Activated CD8-positive, alpha-beta T cell treated with anti-CD3 and anti-CD28 coated beads, Interleukin-2, amount 10 ng/mL, durations not matched to agents 7 days and 5 days (primary cell): ENCODE measurements at regions not wholly inside any gene's neighbourhood (a gene's known extent, or its start where the extent isn't known, plus 50 kb on each side); places are given as distances from the start of the nearest gene placed in this dataset.

Experiments
- ATAC-seq: fragments of 150-1000 bp; cut with Tn5 transposase; one replicate; pipeline ENCODE4 v1.10.0; 2021; ENCODE audit warnings: moderate library complexity
- CTCF ChIA-PET: fragments of 350-600 bp; sonication (Branson Sonifier 250); formaldehyde crosslinking; loops from one replicate; lab custom pipeline; 2021; ENCODE audit warnings: antibody characterized with exemption; lab: Charles Lee
- POLR2A ChIA-PET: fragments of 350-600 bp; sonication (Branson Sonifier 250); formaldehyde crosslinking; loops from one replicate; lab custom pipeline; 2021; ENCODE audit warnings: antibody characterized with exemption; lab: Charles Lee
- DNase-seq: peaks from one replicate; pipeline ENCODE4 v3.0.0-alpha.2; 2020
- H3K27ac Mint-ChIP-seq: one replicate; pipeline ENCODE4 v1.8.0; 2021; ENCODE audit warnings: mild to moderate bottlenecking, mixed read lengths
- H3K27me3 Mint-ChIP-seq: one replicate; pipeline ENCODE4 v1.8.0; 2021; ENCODE audit warnings: low read depth, mixed read lengths
- H3K36me3 Mint-ChIP-seq: one replicate; pipeline ENCODE4 v1.8.0; 2021; ENCODE audit warnings: low read depth, mixed read lengths
- H3K4me1 Mint-ChIP-seq: one replicate; pipeline ENCODE4 v1.8.0; 2021; ENCODE audit warnings: low read depth, mixed read lengths
- H3K4me3 Mint-ChIP-seq: one replicate; pipeline ENCODE4 v1.8.0; 2021; ENCODE audit warnings: mild to moderate bottlenecking, mixed read lengths
- H3K9me3 Mint-ChIP-seq: one replicate; pipeline ENCODE4 v1.8.0; 2022; ENCODE audit warnings: mixed read lengths; ENCODE audit not compliant: insufficient read depth

DNA sequence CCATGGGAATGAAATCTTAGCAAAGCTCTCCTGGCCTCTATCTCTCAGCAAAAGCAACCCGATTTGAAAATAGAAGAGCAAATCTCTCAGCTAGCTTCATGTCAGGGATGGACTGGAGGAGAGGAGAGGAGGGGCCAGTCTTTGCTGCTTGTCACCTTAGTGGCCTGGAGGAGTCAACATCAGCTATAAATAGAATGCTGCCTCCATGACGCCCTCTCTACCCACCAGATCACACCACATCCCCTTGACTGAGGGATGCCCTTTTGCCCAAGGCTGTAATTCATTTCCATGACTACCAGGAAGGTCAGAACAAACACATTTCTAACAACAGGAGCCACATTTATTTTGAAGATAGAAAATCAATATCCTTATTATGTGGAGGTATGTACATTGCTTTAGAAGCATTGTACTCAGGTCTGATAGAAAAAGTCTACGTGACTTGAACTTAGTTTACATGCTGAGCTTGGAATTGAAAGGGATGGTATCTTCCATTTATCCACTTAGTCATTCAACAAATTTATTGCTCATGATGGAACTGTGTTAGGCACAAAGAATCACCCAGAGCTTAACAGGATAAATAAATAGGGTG lies 92.4 kb upstream of the LIFR start:
- ChIA-PET CTCF (interaction anchor here (0.6 kb wide), 1 partner anchor 123 kb away, joined by 3 read pairs; no protein-coding TSS in a partner anchor), POLR2A (no interaction called here)
- Mint-ChIP-seq H3K36me3 (no peaks in the 10 kb centered on the region), H3K9me3 (no peaks in the 10 kb centered on the region), H3K27ac (no peak overlapping the region), H3K27me3 (no peaks in the 10 kb centered on the region), H3K4me1 (peaks cover 6% of the 10 kb centered on the region), H3K4me3 (no peak overlapping the region)
- DNase-seq: no peak
- ATAC-seq: no peak

DNA sequence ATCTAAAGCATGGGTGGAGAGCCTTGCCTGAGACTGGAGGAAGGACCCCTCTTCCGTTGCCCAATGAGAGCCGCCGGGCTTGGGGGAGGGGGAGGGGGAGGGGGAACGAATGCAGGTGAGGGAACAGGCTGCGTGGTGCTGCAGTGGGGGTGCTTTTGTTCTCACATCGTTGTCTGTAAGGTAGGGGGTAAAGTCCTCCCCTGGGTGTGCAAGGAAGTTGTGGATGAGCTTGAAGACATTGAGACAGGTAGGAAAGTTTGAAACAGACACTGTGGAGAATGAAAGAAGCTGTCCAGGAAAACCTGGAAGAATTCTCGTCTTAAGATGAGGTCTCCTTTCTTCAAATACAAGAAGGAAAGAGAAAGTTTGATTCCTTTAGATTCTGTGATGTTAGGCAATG lies 94.1 kb upstream of the LIFR start:
- H3K4me1 Mint-ChIP-seq: peaks cover 6% of the 10 kb centered on the region
- H3K36me3 Mint-ChIP-seq: no peaks in the 10 kb centered on the region
- no peaks in the 10 kb centered on the region for H3K9me3 Mint-ChIP-seq
- CTCF ChIA-PET: interaction anchor here (1.0 kb wide), 1 partner anchor 209 kb away, joined by 4 read pairs; no protein-coding TSS in a partner anchor
- ATAC-seq (no peak), DNase-seq (no peak)
- no peak overlapping the region for H3K27ac Mint-ChIP-seq
- POLR2A ChIA-PET: no interaction called here
- H3K27me3 Mint-ChIP-seq: no peaks in the 10 kb centered on the region
- peak overlapping the region; percentile 31 for H3K4me3 Mint-ChIP-seq

DNA sequence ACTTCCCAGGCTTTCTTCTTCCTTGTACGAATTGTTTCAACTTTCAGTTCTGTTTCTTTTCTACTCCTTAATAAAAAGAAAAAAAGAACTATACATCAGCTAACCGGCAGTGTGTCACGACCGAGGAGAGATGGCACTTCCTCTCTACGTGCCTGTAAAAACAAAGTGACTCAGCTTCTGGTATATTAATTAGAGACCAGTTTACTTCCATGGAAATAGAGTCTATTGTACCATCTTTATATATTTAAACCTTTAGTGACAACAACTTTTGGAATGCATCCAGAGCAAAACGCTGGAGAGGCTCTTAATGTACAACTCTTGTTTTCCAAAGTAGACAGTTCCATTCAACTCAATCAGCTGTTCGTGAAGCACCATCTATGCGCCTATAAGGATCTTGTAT lies 94.5 kb upstream of the LIFR start:
- Mint-ChIP-seq H3K27me3 (no peaks in the 10 kb centered on the region), H3K9me3 (no peaks in the 10 kb centered on the region), H3K36me3 (no peaks in the 10 kb centered on the region), H3K27ac (no peak overlapping the region), H3K4me3 (peak overlapping the region; percentile 31), H3K4me1 (peaks cover 6% of the 10 kb centered on the region)
- ATAC-seq (no peak), DNase-seq (no peak)
- CTCF ChIA-PET: interaction anchor here (1.0 kb wide), 1 partner anchor 209 kb away, joined by 4 read pairs; no protein-coding TSS in a partner anchor
- POLR2A ChIA-PET: no interaction called here

DNA sequence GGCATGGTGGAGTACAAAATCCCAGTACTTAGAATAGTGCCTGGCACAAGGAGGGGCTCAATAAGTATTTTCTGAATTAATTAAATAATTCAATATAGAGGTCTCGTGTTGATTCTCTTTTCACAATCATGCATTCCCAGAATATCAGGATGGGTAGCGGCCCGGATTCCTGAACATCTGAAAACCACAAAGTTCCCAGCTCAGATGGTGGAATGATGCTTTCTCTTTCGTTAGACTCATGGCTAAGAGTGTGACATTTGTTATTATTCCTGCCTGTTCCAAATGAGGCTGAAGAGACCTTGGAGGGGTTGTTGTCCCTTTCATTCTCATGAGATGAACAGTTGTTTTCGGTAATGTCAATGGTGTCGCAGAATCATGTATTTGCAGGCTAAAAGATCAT lies 95.4 kb upstream of the LIFR start:
- DNase-seq: no peak
- Mint-ChIP-seq H3K4me1 (peaks cover 6% of the 10 kb centered on the region), H3K27me3 (no peaks in the 10 kb centered on the region), H3K27ac (no peak overlapping the region), H3K9me3 (no peaks in the 10 kb centered on the region), H3K36me3 (no peaks in the 10 kb centered on the region), H3K4me3 (no peak overlapping the region)
- ChIA-PET POLR2A (interaction anchor here (0.7 kb wide), 1 partner anchor 313 kb away, joined by 3 read pairs; no protein-coding TSS in a partner anchor), CTCF (no interaction called here)
- no peak for ATAC-seq

DNA sequence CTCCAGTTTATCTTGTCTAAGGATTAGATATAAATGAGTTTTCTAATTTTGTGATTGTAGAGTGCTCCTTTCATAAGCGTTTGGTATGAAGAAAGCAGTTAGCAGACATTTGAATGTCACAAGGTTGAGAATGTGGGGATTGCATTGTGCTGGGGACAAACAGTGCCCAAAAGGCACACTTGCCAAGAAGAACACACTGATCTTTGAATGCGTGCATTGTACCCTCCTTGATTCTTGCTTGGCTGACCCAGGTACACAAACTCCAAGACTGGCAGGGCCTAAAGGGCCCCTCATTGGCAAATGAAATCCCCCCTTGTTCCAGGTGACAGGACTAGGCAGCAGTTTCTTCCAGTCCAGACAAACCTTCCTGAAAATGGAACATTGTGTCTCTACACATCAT lies 96.9 kb upstream of the LIFR start:
- no peak for DNase-seq
- no peaks in the 10 kb centered on the region for H3K36me3 Mint-ChIP-seq
- ChIA-PET CTCF (interaction anchor here (1.3 kb wide), 1 partner anchor 211 kb away, joined by 3 read pairs; no protein-coding TSS in a partner anchor), POLR2A (no interaction called here)
- no peak overlapping the region for H3K27ac Mint-ChIP-seq
- no peak for ATAC-seq
- H3K9me3 Mint-ChIP-seq: no peaks in the 10 kb centered on the region
- no peaks in the 10 kb centered on the region for H3K27me3 Mint-ChIP-seq
- H3K4me1 Mint-ChIP-seq: peaks cover 6% of the 10 kb centered on the region
- H3K4me3 Mint-ChIP-seq: no peak overlapping the region

DNA sequence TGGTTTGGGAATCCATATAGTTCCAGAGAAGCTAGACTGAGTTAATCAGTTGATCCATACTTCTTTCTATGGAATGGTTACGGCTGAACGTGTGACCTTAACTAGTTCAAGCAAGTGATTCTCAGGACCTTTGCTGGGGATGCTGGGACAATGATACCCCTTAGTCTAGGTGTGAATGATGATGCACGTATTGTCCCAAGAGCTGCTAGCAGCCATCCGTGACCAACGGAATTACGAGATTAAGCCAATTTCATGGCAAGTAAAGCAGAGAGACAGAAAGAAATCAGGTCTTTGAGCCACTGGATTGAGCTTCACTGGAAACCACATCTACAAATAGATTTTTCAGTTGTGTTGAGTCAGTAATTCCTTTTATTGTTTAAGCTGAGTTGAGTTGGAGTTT lies 99.2 kb upstream of the LIFR start:
- Mint-ChIP-seq H3K36me3 (no peaks in the 10 kb centered on the region), H3K9me3 (no peaks in the 10 kb centered on the region), H3K27ac (no peak overlapping the region), H3K27me3 (no peaks in the 10 kb centered on the region), H3K4me3 (no peak overlapping the region), H3K4me1 (peaks cover 3% of the 10 kb centered on the region)
- no peak for DNase-seq
- ATAC-seq: no peak
- ChIA-PET CTCF (no interaction called here), POLR2A (interaction anchor here (0.5 kb wide), 1 partner anchor 67 kb away, joined by 3 read pairs; no protein-coding TSS in a partner anchor)

DNA sequence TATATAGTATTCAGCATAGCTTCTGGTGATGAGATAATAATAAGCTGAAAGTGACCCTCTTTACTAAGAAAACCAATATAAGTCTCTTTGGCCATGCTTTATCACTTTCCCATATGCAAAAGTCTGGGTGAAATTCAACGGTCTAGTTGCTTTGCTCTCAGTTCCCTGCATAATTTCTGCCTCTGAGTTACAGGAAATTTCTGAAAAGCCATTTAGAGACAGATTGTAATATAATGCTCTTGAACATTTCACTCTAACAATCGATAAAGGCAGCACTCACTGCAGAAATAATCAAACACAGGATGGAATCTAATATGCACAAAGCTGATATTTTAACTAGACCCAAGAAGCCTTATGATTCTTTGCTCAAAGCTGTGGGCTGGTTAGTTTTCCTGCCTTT lies 100.1 kb upstream of the LIFR start:
- H3K27ac Mint-ChIP-seq: no peak overlapping the region
- ATAC-seq (no peak), DNase-seq (no peak)
- H3K4me1 Mint-ChIP-seq: no peaks in the 10 kb centered on the region
- ChIA-PET CTCF (no interaction called here), POLR2A (no interaction called here)
- H3K36me3 Mint-ChIP-seq: no peaks in the 10 kb centered on the region
- H3K27me3 Mint-ChIP-seq: no peaks in the 10 kb centered on the region
- no peaks in the 10 kb centered on the region for H3K9me3 Mint-ChIP-seq
- H3K4me3 Mint-ChIP-seq: no peak overlapping the region

DNA sequence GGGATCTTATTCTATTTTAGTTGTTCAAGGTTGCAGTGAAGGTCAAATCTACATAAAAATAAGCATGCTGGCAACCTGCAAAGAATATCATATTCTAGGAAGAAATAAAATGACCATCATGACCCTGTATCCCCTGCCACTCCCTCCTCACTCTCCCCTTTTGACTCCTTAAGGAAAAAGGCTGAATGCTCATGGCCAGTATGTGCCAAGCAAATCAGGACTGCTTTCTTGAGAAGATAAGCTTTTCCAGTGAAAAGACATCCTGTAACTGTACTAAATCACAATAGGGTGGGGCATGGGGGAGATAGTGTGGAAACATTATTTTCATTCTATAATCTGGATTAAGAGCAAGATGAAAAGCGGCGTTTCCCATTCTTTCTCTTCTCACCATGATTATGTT lies 100.6 kb upstream of the LIFR start:
- Mint-ChIP-seq H3K27ac (no peak overlapping the region), H3K9me3 (no peaks in the 10 kb centered on the region), H3K4me1 (no peaks in the 10 kb centered on the region), H3K27me3 (peaks cover under 1% of the 10 kb centered on the region), H3K36me3 (no peaks in the 10 kb centered on the region), H3K4me3 (no peak overlapping the region)
- no peak for ATAC-seq
- CTCF ChIA-PET: no interaction called here
- POLR2A ChIA-PET: no interaction called here
- no peak for DNase-seq

DNA sequence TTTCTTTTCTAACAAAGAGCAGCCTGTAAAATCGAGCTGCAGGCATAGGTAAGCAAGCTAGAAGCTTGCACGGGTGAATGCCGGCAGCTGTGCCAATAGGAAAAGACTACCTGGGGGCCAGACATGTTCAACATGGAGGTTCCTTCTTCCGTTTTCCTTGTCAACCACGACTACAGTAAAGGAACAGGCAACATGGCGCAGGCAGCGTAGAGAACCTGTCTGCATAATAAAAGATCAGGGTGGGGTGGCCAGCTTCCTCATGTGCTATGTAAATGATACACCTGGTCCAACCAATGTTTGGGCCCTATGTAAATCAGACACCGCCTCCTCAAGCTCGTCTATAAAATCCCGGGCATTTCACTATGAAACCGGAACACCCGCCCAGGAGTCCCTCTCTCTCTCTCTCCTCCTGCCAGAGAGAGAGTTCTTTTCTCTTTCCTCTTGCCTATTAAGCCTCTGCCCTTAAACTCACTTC lies 103.8 kb upstream of the LIFR start:
- Mint-ChIP-seq H3K4me3 (no peak overlapping the region), H3K4me1 (no peaks in the 10 kb centered on the region), H3K27ac (no peak overlapping the region), H3K9me3 (no peaks in the 10 kb centered on the region), H3K27me3 (peaks cover 6% of the 10 kb centered on the region), H3K36me3 (no peaks in the 10 kb centered on the region)
- ChIA-PET CTCF (no interaction called here), POLR2A (no interaction called here)
- ATAC-seq (no peak), DNase-seq (no peak)

DNA sequence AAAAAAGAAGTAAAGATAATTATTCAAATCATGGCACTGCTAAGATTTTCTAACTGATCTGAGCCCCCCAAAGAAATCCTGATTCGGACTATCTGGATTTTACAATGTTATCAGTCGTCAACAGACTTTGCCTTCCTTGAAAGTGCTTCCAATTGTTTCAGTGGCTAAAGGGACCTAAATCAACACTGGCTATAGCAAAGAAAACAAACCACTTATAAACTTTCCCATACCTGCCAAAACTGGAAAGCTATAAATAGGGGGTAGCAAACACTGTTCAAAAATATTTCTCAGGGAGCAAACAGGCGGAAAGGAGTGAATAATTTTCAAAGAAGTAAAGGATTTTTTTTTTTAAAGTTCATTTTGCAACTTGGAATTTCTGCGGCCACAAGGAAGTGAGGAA lies 105.6 kb upstream of the LIFR start:
- no peaks in the 10 kb centered on the region for H3K9me3 Mint-ChIP-seq
- CTCF ChIA-PET: interaction anchor here (0.7 to 1.3 kb wide), 2 partner anchors 26 to 220 kb away, joined by 3 to 7 read pairs; no protein-coding TSS in a partner anchor
- ATAC-seq: no peak
- H3K27me3 Mint-ChIP-seq: peaks cover 6% of the 10 kb centered on the region
- no peak for DNase-seq
- no peak overlapping the region for H3K27ac Mint-ChIP-seq
- no peaks in the 10 kb centered on the region for H3K36me3 Mint-ChIP-seq
- no peak overlapping the region for H3K4me3 Mint-ChIP-seq
- POLR2A ChIA-PET: no interaction called here
- no peaks in the 10 kb centered on the region for H3K4me1 Mint-ChIP-seq

DNA sequence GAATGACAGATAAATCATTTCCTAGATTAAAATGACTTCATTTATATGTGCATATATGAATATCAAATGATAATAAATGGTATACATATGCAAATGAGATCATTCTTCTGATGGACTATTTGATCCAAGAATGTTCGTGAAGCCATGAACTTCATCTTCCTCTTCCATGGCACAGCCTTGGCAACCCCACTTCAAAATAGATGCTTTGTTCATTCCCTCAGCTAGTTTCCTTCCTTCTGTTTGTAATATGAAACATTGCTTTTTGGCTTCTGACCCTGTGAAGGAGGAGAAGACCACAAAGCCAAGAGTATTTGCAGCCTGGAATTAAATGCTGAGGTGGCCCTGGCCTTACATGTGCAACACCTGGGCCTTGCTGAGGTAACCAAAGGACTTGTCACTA lies 106.8 kb upstream of the LIFR start:
- no peak for DNase-seq
- ChIA-PET CTCF (interaction anchor here (1.3 kb wide), 1 partner anchor 221 kb away, joined by 7 read pairs; no protein-coding TSS in a partner anchor), POLR2A (no interaction called here)
- no peaks in the 10 kb centered on the region for H3K4me1 Mint-ChIP-seq
- no peak overlapping the region for H3K4me3 Mint-ChIP-seq
- H3K27ac Mint-ChIP-seq: no peak overlapping the region
- H3K9me3 Mint-ChIP-seq: no peaks in the 10 kb centered on the region
- ATAC-seq: no peak
- peaks cover 6% of the 10 kb centered on the region for H3K27me3 Mint-ChIP-seq
- no peaks in the 10 kb centered on the region for H3K36me3 Mint-ChIP-seq

DNA sequence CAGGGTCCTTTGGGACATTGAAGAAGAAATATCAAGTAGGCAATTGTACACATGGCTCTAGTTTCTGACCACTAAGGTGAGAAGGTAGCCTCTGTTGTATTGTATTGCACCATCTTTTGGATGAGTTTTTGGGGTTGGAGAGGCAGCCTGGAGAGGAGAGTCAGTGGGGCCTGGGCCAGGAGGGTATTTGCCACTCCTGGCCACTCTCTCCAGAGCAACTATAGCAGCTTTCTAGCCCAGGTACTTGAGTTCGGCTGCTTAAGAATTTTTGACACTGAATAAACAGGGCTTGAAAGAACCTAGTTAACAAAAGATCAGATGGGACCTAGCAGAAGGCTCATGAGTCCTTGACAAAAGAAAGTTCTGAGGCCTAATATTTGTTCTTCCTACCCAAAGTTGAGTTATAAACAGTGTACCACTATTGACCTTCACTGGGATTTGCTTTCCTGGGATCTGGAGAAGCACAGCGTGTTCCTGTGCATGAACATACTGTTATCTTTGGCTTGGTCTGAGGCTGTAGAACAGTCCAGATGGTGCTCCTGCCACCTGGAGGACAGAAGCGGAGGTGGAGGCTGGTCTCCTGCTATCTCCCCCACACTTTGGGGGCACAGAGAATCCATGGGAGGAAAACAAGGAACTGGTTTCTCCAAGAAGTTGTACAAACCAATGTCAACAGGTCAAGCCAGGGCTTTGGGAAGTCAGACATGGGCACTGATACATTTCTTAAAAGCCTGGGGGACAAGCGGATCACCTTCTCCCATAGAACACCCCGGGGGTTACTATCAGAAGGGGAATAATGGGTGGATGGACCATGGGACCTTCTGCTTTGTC lies 110.4 kb upstream of the LIFR start:
- H3K36me3 Mint-ChIP-seq: no peaks in the 10 kb centered on the region
- no peak overlapping the region for H3K4me3 Mint-ChIP-seq
- CTCF ChIA-PET: interaction anchor here (1.4 to 1.5 kb wide), 2 partner anchors 225 kb away, joined by 5 to 7 read pairs; no protein-coding TSS in a partner anchor
- no peaks in the 10 kb centered on the region for H3K9me3 Mint-ChIP-seq
- H3K27me3 Mint-ChIP-seq: peaks cover 10% of the 10 kb centered on the region
- no peak overlapping the region for H3K27ac Mint-ChIP-seq
- no peaks in the 10 kb centered on the region for H3K4me1 Mint-ChIP-seq
- ATAC-seq: no peak
- no peak for DNase-seq
- POLR2A ChIA-PET: no interaction called here
